Lung (tissue), 11 donors: ENCODE measurements at regions not wholly inside any gene's neighbourhood (a gene's known extent, or its start where the extent isn't known, plus 50 kb on each side); places are given as distances from the start of the nearest gene placed in this dataset.
A peak's percentile ranks its signal among the peaks of the same experiment; 100 is the strongest.

Source experiments
- ATAC-seq: fragments of 200-7000 bp; cut with Tn5 transposase; one replicate; pipeline ENCODE4 v1.9.1; 2020; ENCODE audit warnings: moderate number of reproducible peaks; ENCODE audit not compliant: insufficient read depth, low FRiP score
- DNase-seq, 3 donors: peaks; one replicate each; pipeline ENCODE4 v3.0.0-alpha.2; 2013 to 2017
- H3K27ac ChIP-seq, 2 donors: one replicate each; pipeline ENCODE4 v1.5.1; 2013; ENCODE audit warnings: mild to moderate bottlenecking in 2 of 2, moderate library complexity in 2 of 2, control low read depth in 1 of 2, inconsistent platforms in 1 of 2, low read depth in 1 of 2, low read length in 1 of 2
- H3K27me3 ChIP-seq, 3 donors: one replicate each; pipeline ENCODE4 v1.5.1; 2013; ENCODE audit warnings: low read length in 2 of 3; ENCODE audit not compliant: control insufficient read depth in 3 of 3, insufficient read depth in 3 of 3
- H3K36me3 ChIP-seq, 4 donors: one replicate each; pipeline ENCODE4 v1.5.1; 2013; ENCODE audit warnings: low read length in 4 of 4, mild to moderate bottlenecking in 1 of 4, moderate library complexity in 1 of 4; ENCODE audit not compliant: control insufficient read depth in 4 of 4, insufficient read depth in 4 of 4
- H3K4me1 ChIP-seq, 5 donors: one replicate each; pipeline ENCODE4 v1.5.1; 2013; ENCODE audit warnings: low read length in 5 of 5, mild to moderate bottlenecking in 2 of 5, moderate library complexity in 1 of 5; ENCODE audit not compliant: control insufficient read depth in 5 of 5, insufficient read depth in 5 of 5
- H3K4me3 ChIP-seq: one replicate; pipeline ENCODE4 v1.5.1; 2013; ENCODE audit warnings: mild to moderate bottlenecking, control low read depth, moderate library complexity
- H3K9ac ChIP-seq, 2 donors: one replicate each; pipeline ENCODE4 v1.5.1; 2013; ENCODE audit warnings: low read length in 2 of 2, control low read depth in 1 of 2; ENCODE audit not compliant: insufficient read depth in 1 of 2
- H3K9me3 ChIP-seq, 4 donors: one replicate each; pipeline ENCODE4 v1.5.1; 2013; ENCODE audit warnings: low read length in 3 of 4, mild to moderate bottlenecking in 1 of 4, moderate library complexity in 1 of 4; ENCODE audit not compliant: control insufficient read depth in 4 of 4, insufficient read depth in 3 of 4
- CTCF ChIP-seq: IDR thresholded peaks from 2 replicates; pipeline ENCODE4 v1.5.1; 2012; ENCODE audit warnings: mild to moderate bottlenecking; ENCODE audit errors: control extremely low read depth, extremely low read depth
- WGBS, 2 donors: extraction: QIAGEN DNeasy Blood & Tissue Kit; methylation state at CpG; one replicate each; pipeline ENCODE4 v1.1.7; 2013; 5-methylcytosine and 5-hydroxymethylcytosine counted together
- donor health status: control.
- donor health status: control.
- donor health status: Bipolar disorder and iron deficiency.
- donor health status: healthy.
- donor health status: DM: yes; HTN: yes; CAD: no.

- Histone ChIP-seq H3K4me3 (no peak overlapping the region), H3K9me3 (no peaks in the 10 kb centered on the region), H3K9ac (no peak overlapping the region), H3K36me3 (no peaks in the 10 kb centered on the region), H3K27me3 (peaks cover 2 to 25% (median 17%) of the 10 kb centered on the region in 3 donors), H3K4me1 (no peaks in the 10 kb centered on the region), H3K27ac (no peak overlapping the region)
- WGBS, 2 donors, result 56 to 71% methylated on average over 3 of the region's 3 CpGs
- DNase-seq (peak; percentile 28 to 68 (median 65)), ATAC-seq (no peak)
- TF ChIP-seq CTCF, result no peak
Measured at GRCh38 chrX:110920991-110921390, 125.4 kb upstream of the CHRDL1 start.

- Histone ChIP-seq H3K27ac (no peak overlapping the region), H3K4me1 (no peaks in the 10 kb centered on the region), H3K36me3 (no peaks in the 10 kb centered on the region), H3K9ac (no peak overlapping the region), H3K9me3 (no peaks in the 10 kb centered on the region), H3K4me3 (no peak overlapping the region), H3K27me3 (peaks cover 0 to 27% (median 10%) of the 10 kb centered on the region in 3 donors)
- no peak for TF ChIP-seq CTCF
- no peak for ATAC-seq
- no peak for DNase-seq
Measured at GRCh38 chrX:110915570-110915969, 120.0 kb upstream of the CHRDL1 start.

- no peak overlapping the region for H3K27ac ChIP-seq
- WGBS, 2 donors, result 52 to 71% methylated on average over 3 of the region's 3 CpGs
- peak in 1 of 3 donors; percentile 5 for DNase-seq
Measured at GRCh38 chrX:110915111-110915510, 119.5 kb upstream of the CHRDL1 start.

More at GRCh38 chrX:110915111-110915510, 119.5 kb upstream of the CHRDL1 start:
- Histone ChIP-seq H3K27me3 (peaks cover 0 to 25% (median 10%) of the 10 kb centered on the region in 3 donors), H3K9ac (no peak overlapping the region), H3K4me3 (no peak overlapping the region), H3K36me3 (no peaks in the 10 kb centered on the region), H3K9me3 (no peaks in the 10 kb centered on the region), H3K4me1 (no peaks in the 10 kb centered on the region)
- TF ChIP-seq CTCF, result no peak
- ATAC-seq, result peak; percentile 19
